ENCODE measurements at regions not wholly inside any gene's neighbourhood (a gene's known extent, or its start where the extent isn't known, plus 50 kb on each side); places are given as distances from the start of the nearest gene placed in this dataset.

DNA sequence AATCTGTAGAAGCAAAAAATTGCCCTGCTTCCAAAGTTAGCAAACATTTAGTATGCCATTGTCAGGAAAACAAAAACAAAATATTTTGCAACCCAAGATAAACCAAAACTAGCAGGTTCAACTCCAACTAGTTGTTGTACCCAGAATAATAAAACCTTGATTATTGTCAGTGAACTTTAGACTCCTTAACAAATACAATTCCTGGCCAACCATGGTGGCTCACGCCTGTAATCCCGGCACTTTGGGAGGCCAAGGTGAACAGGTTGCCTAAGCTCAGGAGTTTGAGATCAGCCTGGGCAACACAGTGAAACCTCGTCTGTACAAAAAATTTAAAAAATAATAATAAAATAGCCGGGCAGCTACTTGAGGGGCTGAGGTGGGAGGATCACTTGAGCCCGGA lies 53.6 kb upstream of the EPCAM start:
- DNase-seq (ENCODE audit: low read depth, low spot score), result no peak

DNA sequence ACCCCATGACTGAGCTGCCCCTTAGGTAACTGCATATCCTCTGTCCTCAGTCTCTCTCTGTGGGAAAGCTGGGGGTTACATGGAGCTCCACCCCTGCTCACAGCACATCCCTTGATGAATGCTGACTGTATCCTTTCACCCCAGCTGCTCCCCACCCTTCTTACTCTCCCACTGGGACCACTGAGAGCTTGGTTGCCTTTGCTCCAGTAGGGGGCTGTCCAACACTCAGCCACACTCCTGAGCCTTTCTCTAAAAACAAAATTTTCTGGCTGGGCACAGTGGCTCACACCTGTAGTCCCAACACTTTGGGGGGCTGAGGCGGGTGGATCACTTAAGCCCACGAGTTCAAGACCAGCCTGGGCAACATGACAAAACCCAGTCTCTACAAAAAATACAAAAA lies 55.4 kb upstream of the EPCAM start:
- DNase-seq (ENCODE audit: low read depth, low spot score), result no peak

GRCh38 chr2:47313141-47313691 lies 55.9 kb upstream of the EPCAM start:
- DNase-seq (ENCODE audit: low read depth, low spot score), result no peak

GRCh38 chr2:47312491-47312850 lies 56.6 kb upstream of the EPCAM start:
- DNase-seq (ENCODE audit: low read depth, low spot score), result no peak

GRCh38 chr2:47311764-47312490 lies 57.2 kb upstream of the EPCAM start:
- DNase-seq (ENCODE audit: low read depth, low spot score), result no peak

- no peak for DNase-seq (ENCODE audit: low read depth, low spot score)
Observed at GRCh38 chr2:47310801-47311560, 58.1 kb upstream of the EPCAM start.

DNA sequence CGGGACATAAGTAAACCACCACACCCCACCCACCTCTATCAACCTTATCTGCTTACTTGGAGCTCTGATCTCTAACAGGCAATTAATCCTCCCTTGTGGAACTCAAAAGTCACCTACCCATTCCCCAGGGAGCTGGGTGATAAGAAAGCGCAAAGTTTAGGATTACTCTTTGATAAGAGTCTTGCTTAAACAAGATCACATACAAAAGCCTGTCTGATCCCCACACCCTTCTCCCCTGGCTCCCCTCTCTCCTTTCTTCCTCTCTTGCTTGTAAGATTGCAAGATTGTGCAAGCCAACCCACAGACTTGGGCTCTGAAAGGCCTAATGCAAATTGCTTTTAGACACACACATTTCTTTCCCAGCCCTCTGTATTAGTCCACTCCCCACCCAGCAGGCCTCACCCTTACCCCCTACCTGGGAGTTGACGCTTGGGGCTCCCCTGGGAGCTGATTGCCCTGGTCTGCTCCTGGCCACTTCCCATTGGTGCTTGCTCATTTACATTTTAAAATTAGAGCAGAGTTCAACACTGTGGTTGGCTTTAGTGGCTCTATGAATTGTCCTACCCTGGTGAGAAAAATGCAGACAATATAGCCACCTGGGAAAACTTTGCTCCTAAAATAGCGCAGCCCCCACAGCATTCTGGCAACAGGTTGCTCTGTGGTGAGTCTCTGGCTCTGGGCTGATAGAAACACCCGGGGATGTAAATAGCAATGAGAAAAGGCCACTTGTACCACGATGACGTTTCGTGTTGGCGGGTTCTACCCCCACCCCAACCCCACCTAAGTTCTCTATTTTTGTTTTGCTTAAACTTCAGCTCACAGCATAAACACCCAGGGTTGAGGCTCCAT lies 58.9 kb upstream of the EPCAM start:
- DNase-seq (ENCODE audit: low read depth, low spot score), result no peak

DNA sequence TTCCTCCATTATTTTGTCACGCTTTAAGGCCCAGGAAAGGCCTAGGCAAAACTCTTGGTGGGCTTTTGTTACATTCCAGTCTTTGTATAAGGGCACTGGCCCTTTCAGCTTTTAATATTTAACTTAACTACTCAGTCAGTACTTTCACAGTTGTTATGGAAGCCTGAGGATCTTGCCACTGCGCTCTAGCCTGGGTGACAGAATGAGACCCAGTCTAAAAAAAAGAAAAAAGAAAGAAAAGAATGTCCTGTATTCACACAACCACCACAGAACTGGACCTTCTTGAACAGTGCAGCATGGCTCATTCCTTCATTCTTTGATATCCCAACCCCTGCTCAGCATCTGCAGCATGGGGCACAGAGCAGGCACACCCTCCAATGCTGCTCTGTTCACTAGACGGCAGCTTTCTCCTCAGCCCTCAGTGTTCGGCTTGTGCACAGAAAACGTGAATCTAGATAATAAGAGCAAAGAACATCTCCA lies 59.6 kb upstream of the EPCAM start:
- no peak for DNase-seq (ENCODE audit: low read depth, low spot score)

DNA sequence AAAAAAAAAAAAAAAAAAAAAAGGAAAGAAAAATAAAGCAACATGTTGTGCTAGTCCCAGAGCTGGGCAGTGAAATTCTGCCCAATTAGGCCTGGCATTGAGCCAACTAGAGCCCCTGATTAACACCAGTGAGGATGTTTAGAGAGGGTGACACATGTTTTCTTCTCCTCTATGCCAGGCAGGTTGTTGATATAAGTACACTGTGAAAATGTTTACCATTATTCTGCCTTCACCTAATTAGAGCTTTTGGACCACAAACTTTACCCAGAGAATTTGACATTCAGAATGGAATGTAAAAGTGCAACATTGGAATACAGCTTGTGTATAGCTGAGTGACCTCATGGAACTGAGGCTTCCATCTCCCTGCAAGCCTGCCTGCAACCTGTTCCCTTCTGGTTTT lies 62.0 kb upstream of the EPCAM start:
- DNase-seq (ENCODE audit: low read depth, low spot score), result no peak

DNA sequence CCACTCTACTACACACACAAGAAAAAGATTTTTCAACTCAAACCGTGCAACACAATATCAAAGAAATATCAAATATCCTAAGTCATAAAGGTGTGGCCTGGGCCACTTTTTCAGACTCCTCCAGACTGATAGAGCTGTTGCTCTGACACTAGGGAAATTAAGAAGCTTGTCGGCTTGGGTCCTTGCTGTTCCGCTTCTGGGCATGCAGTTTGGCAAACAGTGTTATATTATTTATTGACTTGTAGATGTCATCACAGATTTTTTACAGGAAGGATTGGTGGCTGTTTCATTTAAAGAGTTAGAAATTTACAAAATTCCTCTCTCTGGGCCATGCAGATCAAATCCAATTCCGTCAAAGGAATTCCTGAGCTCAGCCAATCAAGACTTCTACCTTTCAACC lies 64.5 kb upstream of the EPCAM start:
- no peak for DNase-seq (ENCODE audit: low read depth, low spot score)

DNA sequence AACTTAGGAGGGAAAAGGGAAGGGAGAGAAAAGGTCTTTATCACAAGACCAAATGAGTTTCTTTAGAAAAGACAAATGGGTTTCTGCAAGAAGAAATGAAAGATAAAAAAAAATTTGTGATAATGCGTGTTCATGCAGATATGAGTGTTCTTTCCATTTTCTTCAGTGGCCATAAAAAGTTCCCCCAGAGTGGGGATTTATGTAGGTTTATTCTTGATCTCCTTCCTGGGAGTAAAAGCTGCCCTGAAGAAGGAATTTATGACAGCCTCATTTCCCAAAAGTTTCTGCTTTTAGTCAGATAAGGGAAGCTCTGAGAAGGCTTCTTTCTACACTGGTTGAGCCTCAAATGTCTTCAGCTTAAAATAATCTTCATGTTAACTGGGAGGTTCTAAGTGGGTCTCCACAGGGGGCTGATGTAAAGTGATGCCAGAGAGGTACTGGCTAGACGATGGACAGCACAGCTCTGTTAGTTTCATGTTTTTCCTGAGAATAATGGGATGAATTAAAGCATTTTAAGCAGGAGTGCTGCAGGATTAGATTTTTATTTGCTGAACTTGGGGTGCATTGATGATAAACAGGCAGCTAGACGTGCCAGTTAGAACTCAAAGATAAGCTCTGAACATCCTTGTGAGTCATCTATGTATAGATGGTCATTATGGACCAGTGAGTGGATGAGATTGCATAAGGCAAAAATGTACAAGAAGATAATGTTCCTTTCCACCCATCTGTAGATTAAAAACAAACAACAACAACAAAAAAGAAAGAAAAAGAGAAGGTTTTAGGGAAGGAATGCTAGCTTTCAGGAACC lies 65.6 kb upstream of the EPCAM start:
- DNase-seq (ENCODE audit: low read depth, low spot score), result no peak

DNA sequence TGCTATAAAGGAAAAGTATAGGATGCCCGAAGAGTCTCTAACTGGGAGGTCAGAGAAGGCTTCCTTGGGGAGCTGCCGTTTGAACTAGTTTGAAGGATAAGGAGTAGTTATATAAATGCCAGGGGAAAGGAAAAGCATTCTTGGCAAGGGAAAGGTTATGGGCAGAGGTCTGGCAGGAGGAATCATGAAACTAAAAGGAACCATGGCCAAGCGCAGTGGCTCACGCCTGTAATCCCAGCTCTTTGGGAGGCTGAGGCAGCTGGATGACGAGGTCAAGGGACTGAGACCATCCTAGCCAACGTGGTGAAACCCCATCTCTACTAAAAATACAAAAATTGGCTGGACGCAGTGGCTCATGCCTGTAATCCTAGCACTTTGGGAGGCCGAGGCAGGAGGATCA lies 66.8 kb upstream of the EPCAM start:
- DNase-seq (ENCODE audit: low read depth, low spot score), result no peak

DNA sequence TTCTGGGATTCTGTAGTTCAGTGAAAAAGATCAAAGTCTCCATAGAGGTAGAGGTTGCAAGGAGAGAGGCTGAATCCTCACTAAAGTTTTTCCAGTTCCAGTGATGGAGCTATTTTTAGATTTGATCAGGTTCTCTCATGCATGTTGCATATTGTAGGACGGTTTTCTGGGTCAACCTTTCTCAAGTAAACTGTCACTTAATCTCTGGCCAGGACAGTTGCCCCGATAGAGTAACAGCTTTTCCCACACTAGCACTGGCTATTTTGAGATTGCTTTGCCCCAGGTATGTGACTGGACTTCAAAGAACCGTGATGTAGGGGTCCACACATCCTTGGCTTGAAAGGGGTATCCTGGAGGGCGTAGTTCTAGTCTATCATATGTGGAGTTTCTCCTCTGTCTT lies 67.4 kb upstream of the EPCAM start:
- no peak for DNase-seq (ENCODE audit: low read depth, low spot score)

DNA sequence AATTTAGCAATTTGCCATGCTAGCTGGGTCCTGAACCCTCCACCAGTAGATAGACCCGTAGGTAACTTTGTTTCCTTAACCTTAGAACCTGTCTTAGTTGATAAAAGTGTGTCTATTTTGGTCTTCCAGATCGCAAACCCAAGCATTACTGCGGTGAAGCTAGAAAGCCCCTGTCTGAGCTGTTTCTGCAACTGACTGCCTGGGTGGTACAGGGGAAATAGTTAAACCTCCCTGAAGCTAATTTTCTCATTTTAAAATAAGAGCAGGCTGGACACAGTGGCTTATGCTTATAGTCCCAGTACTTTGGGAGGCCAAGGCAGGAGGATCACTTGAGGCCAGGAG lies 67.9 kb upstream of the EPCAM start:
- no peak for DNase-seq (ENCODE audit: low read depth, low spot score)

GRCh38 chr2:47300609-47301276 lies 68.4 kb upstream of the EPCAM start:
- DNase-seq (ENCODE audit: low read depth, low spot score), result no peak

DNA sequence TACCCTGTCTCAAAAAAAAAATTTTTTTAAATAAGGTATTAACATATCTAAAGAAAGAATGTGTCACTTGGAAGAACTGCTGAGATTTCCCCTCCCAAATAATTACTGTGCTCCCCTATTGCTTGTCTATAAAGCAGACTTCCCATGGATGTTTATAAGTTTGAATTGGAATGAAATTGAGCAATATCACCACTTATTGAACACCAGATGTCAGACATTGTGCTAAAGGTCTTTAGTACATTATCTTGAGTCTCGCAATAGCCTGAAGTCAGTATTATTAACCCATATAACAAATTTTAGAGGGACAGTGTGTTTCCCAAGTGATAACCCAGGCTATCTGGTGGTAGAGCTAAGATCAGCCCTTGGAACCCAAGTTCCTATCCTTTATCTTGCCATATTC lies 69.0 kb upstream of the EPCAM start:
- DNase-seq (ENCODE audit: low read depth, low spot score), result no peak

GRCh38 chr2:47299555-47299954 lies 69.6 kb upstream of the EPCAM start:
- DNase-seq (ENCODE audit: low read depth, low spot score), result no peak

DNA sequence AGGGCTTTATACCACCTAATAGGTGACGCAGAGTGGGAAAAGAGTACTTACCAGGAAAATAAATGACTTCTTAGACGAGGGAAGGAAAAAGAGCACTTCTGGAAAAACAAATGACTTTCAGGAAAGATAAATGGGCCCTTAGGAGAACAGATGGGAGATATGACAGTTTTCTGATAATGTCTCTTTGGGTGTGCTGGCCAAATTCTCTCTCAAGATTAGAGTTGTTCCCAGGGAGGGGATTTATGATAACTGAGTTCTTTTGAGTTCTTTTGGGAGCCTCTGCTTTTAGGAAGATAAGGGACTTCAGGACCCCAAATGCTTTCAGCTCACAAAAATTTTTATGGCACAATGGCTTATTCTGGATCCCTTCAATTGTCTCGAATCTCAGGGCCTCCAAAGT lies 70.3 kb upstream of the EPCAM start:
- DNase-seq (ENCODE audit: low read depth, low spot score), result no peak

- DNase-seq (ENCODE audit: low read depth, low spot score), result no peak
Observed at GRCh38 chr2:47297767-47298425, 71.2 kb upstream of the EPCAM start.

GRCh38 chr2:47295981-47296635 lies 73.0 kb upstream of the EPCAM start:
- no peak for DNase-seq (ENCODE audit: low read depth, low spot score)

Data from pulmonary artery endothelial cell (primary cell).